Adipocyte (in vitro differentiated cells): ENCODE measurements at regions not wholly inside any gene's neighbourhood (a gene's known extent, or its start where the extent isn't known, plus 50 kb on each side); places are given as distances from the start of the nearest gene placed in this dataset.
A peak's percentile ranks its signal among the peaks of the same experiment; 100 is the strongest.

Experiments
- DNase-seq: peaks from one replicate; pipeline ENCODE4 v3.0.0-alpha.2; 2015; ENCODE audit warnings: low read depth
- H3K27me3 ChIP-seq: replicated peaks from 2 replicates; pipeline ENCODE4 v1.7.0; 2013; ENCODE audit warnings: mild to moderate bottlenecking, low read length, moderate library complexity; ENCODE audit not compliant: control insufficient read depth, insufficient read depth
- H3K36me3 ChIP-seq: 2 replicates; pipeline ENCODE4 v1.7.0; 2013; ENCODE audit warnings: low read length, mild to moderate bottlenecking, moderate library complexity; ENCODE audit not compliant: control insufficient read depth, insufficient read depth, severe bottlenecking
- H3K4me1 ChIP-seq: 2 replicates; pipeline ENCODE4 v1.7.0; 2013; ENCODE audit warnings: mild to moderate bottlenecking, low read length, moderate library complexity; ENCODE audit not compliant: control insufficient read depth, insufficient read depth
- H3K4me3 ChIP-seq: 2 replicates; pipeline ENCODE4 v1.7.0; 2013; ENCODE audit warnings: mild to moderate bottlenecking, low read length, moderate library complexity
- H3K9ac ChIP-seq: 2 replicates; pipeline ENCODE4 v1.7.0; 2013; ENCODE audit warnings: mild to moderate bottlenecking, low read length, moderate library complexity
- H3K9me3 ChIP-seq: 2 replicates; pipeline ENCODE4 v1.7.0; 2013; ENCODE audit warnings: mild to moderate bottlenecking, low read length, moderate library complexity; ENCODE audit not compliant: control insufficient read depth

DNA sequence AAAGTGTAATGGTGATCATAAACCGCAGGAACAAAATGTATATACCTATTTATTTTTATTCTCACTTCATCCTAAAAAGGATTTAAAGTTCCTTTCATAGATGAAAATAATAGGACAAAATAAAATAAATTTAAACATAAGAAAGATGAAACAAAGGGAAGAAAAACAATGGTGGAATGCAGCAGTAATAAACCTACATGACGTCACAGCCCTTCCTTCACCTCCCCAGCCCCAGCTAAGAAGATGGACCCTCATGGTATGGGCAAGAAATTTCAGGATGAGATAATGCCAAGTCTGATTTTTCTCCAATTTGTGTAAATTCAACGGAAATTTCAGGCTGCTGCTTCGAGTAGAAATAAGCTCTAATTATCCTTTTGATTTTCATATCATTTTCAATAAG, 381.0 kb downstream of the LRIG3 start:
- H3K9me3 ChIP-seq = no peaks in the 10 kb centered on the region
- no peak for DNase-seq
- no peaks in the 10 kb centered on the region for H3K27me3 ChIP-seq
- no peaks in the 10 kb centered on the region for H3K36me3 ChIP-seq
- peak overlapping the region; percentile 74 for H3K9ac ChIP-seq
- peaks cover 19% of the 10 kb centered on the region for H3K4me1 ChIP-seq
- no peak overlapping the region for H3K4me3 ChIP-seq

DNA sequence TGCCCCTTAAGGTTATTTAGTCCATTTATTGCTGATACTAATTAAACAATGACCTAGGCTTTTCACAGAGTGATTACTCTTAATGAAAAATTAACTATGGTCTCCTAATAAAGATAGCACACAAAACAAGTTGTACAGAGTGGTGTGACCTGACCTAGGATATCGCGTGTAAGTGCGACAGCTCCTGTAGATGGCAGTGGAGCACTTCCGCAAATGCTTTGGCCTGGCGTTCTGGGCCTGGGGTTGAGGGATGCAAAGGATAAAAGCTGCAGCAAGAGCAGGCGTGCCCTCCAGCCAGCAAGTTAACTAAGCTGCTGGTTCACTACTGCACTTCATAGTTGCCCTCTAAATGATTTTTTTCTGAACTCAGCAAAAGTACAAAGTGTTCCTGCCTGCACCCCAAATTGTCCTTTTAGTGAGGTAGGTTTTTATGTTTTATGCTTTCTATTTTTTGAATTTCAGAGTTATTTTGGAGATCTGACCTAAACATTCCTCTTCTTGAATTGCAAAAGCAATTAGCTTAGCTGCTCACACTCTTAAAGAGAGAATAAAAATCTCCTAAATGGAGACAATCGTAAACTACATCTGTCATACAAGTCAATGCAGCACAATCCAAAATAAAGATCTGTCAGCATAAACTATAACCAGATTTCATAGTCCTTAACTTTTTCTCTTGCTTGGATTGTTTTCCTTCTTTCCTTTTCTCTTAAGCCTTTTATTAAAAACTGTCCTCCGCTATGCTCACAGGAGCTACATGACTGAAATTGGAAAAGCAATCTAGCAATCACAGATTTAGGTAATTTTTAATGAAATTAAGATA, 379.6 kb downstream of the LRIG3 start:
- Histone ChIP-seq H3K36me3 (no peaks in the 10 kb centered on the region), H3K4me3 (peak overlapping the region; percentile 6), H3K9me3 (no peaks in the 10 kb centered on the region), H3K4me1 (peaks cover 19% of the 10 kb centered on the region), H3K27me3 (no peaks in the 10 kb centered on the region), H3K9ac (peak overlapping the region; percentile 74)
- peak; percentile 93 for DNase-seq

DNA sequence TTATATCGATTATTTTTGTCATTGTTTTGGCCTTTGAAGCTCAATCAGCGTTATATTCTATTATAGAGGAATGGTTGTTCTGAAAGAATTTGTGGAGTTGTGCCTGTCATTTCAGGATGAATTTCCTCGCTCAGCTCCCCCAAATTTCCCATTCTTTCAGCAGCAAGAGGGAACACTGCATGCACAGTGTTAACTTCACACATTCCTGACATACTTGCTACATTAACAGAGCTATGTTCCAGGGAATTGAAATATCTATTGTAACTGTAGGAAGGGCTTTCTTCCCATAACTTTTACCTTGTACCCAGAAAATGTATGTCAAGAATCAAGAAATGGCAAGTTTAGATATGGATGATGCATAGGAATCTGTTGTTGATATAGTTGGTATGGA, 379.0 kb downstream of the LRIG3 start:
- DNase-seq = no peak
- no peaks in the 10 kb centered on the region for H3K27me3 ChIP-seq
- H3K9me3 ChIP-seq = no peaks in the 10 kb centered on the region
- peak overlapping the region; percentile 6 for H3K4me3 ChIP-seq
- no peaks in the 10 kb centered on the region for H3K36me3 ChIP-seq
- peak overlapping the region; percentile 74 for H3K9ac ChIP-seq
- peaks cover 20% of the 10 kb centered on the region for H3K4me1 ChIP-seq

DNA sequence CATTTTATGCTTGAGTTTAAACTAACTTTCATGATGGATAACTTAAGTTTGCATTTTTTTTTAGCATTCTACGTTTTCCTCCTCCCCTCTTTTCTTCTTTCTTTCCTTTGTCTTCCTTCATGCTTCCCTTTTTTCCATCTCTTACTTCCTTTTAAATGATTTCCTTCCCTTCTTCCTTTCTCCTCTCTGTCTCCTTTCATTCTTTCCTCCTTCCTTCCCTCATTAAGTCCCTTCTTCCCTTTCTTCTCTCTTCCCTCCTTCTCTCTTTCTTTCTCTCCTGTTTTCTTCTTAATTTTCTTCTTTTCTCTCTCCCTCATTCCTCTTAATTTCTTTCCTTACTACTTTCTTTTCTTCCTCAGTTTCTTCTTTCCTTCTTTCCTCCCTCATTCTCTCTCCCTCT, 376.0 kb downstream of the LRIG3 start:
- H3K9me3 ChIP-seq = no peaks in the 10 kb centered on the region
- no peaks in the 10 kb centered on the region for H3K27me3 ChIP-seq
- no peak overlapping the region for H3K9ac ChIP-seq
- H3K4me1 ChIP-seq = peaks cover 20% of the 10 kb centered on the region
- no peak overlapping the region for H3K4me3 ChIP-seq
- H3K36me3 ChIP-seq = no peaks in the 10 kb centered on the region
- no peak for DNase-seq

DNA sequence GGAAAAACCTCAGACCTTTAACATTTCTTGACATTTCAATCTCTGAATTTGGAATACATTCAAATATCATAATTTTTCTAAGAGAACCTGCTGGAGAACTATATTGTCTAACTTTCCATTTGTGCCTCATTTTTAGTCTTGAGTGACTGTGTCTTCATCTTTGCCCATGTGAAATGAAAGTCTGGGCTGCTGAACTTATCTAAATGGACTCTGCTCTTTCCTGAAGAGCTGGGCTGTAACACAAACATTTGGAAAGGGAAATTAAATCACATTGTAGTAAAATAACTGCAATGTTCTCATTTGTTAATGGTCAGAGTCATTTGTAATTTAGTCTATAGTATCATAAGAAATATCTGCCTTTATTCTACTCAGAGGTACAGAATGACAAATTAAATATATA, 373.1 kb downstream of the LRIG3 start:
- H3K9ac ChIP-seq = no peak overlapping the region
- no peaks in the 10 kb centered on the region for H3K27me3 ChIP-seq
- H3K9me3 ChIP-seq = no peaks in the 10 kb centered on the region
- no peak overlapping the region for H3K4me3 ChIP-seq
- H3K4me1 ChIP-seq = peaks cover 8% of the 10 kb centered on the region
- H3K36me3 ChIP-seq = no peaks in the 10 kb centered on the region
- DNase-seq = no peak

DNA sequence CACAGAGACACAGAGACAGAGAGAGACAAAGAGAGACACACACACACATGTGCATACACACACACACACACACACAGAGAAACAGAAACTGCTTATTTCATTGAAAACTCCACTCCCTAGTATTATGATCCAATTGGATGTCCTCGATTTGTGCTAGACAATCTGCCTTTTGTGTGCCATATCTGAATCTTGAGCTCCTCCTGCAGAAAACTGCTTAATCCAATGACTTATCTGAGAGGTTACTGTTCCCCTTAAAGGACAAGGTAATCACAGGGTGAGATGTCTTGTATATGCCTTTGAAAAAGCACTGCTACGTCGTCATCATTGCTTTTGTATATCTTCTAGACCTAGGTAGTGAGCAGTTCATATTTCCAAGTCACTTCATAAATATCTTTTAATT, 371.5 kb downstream of the LRIG3 start:
- Histone ChIP-seq H3K4me3 (no peak overlapping the region), H3K9me3 (no peaks in the 10 kb centered on the region), H3K4me1 (peaks cover 8% of the 10 kb centered on the region), H3K27me3 (no peaks in the 10 kb centered on the region), H3K36me3 (no peaks in the 10 kb centered on the region), H3K9ac (no peak overlapping the region)
- DNase-seq = no peak

DNA sequence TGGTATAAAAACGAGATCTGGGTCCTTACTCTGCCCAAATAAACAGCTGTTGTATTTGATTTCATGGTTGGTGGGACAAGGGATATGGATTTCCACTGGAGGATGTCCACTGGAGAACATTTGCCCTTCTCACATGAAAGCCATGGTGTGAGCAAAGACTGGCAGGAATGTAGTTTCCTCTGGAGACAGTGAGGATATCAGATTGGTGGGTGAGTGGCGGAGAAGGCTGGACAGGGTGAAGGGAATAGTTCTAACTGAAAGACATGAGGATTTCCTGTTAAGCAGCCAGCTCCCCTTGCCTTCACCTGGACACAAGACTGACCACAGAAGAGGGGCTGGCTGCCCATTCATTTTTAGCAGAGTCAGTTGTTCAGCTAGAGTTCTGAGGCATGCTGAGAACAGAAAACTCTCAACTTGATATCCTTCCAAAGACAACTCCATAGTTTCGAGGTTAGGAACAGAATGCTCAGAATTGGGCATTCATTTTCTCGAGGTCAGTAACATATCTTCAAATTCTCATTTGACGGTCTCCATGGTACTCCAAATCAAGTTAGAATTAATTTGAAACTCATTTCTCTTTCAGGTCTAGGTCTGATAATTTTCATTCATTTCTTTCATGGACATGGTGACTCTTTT, 365.7 kb downstream of the LRIG3 start:
- Histone ChIP-seq H3K36me3 (no peaks in the 10 kb centered on the region), H3K4me1 (peaks cover 12% of the 10 kb centered on the region), H3K27me3 (no peaks in the 10 kb centered on the region), H3K9ac (no peak overlapping the region), H3K9me3 (no peaks in the 10 kb centered on the region), H3K4me3 (no peak overlapping the region)
- no peak for DNase-seq

DNA sequence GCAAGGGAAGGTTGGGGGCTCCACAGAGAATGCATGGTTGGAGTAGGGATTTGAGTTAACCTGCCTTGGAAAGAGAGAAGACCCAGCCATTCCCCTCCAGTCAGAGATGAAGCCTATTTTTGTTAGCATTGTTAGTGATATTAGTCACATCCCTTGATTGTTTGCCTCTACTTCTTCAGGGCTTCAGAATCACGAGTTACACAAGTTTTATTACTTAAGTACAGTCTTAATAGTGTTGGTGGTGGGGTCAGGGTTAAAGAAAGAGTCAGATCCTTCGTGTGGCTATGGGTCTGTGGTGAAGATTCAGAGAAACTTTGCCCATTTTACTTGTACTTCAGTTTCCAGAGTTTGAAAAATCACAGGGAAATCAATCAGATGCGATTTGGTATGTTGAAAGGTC, 363.1 kb downstream of the LRIG3 start:
- Histone ChIP-seq H3K4me1 (peaks cover 12% of the 10 kb centered on the region), H3K4me3 (peak overlapping the region; percentile 5), H3K9ac (no peak overlapping the region), H3K27me3 (no peaks in the 10 kb centered on the region), H3K9me3 (no peaks in the 10 kb centered on the region), H3K36me3 (no peaks in the 10 kb centered on the region)
- peak; percentile 53 for DNase-seq

DNA sequence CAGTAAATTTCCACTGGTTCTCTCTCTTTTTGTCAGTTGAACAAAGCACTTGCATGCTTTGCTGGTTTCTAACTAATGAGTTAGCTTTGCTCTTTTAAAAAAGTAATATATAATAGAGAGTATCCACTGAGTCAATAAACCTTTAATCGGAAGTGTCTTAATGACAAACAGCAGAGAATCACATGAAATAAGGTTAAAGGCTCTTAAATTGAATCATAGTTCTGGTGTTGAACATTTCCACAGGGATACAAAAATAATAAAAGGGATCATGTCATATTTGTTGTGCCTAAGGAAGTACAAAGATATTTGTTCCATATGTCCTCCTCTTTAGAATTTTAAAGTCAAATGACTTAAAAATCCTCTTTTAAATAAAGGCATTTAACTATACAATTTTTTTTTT, 362.6 kb downstream of the LRIG3 start:
- H3K4me1 ChIP-seq = peaks cover 12% of the 10 kb centered on the region
- DNase-seq = no peak
- H3K36me3 ChIP-seq = no peaks in the 10 kb centered on the region
- peak overlapping the region; percentile 5 for H3K4me3 ChIP-seq
- H3K9ac ChIP-seq = no peak overlapping the region
- no peaks in the 10 kb centered on the region for H3K9me3 ChIP-seq
- no peaks in the 10 kb centered on the region for H3K27me3 ChIP-seq

DNA sequence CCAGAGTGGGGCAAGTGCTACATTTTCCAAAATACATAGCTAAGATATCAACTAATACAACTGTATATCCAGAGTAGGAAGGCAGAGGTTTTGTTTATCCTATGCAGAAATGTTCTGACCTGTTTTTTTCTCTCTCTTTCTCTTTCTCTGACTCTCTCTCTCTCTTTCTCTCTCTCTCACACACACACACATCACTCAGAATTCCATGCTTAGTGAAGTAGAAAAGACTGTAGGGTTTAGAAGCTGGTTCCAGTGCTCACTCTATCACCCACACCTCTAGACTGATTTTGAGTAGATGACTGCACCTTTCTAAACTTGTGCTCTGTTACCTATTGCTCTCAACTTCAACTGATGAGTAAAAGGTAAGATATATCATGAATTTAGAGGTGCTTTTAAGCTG, 356.7 kb downstream of the LRIG3 start:
- Histone ChIP-seq H3K9ac (no peak overlapping the region), H3K9me3 (no peaks in the 10 kb centered on the region), H3K4me1 (peaks cover 7% of the 10 kb centered on the region), H3K36me3 (no peaks in the 10 kb centered on the region), H3K4me3 (no peak overlapping the region), H3K27me3 (no peaks in the 10 kb centered on the region)
- DNase-seq = no peak

DNA sequence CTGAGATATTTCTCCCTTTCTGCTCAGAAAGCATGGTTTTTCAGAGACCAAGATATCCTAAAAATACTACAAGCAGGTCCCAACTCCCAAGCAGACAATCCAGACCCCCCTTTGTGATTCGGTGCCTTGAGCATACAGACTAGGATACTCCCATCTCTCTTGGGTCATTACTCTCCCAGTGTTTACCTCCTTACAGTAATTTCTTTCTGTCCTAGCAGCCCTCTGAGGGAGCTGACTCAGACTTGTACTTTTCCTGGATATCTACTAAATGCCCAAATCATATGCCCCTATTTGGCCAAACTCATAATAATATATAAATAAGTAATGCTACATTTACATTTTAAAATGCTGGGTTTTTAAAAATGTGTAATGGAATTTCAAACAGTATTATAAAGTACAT, 355.6 kb downstream of the LRIG3 start:
- Histone ChIP-seq H3K4me3 (no peak overlapping the region), H3K4me1 (peaks cover 7% of the 10 kb centered on the region), H3K36me3 (no peaks in the 10 kb centered on the region), H3K9ac (no peak overlapping the region), H3K27me3 (no peaks in the 10 kb centered on the region), H3K9me3 (no peaks in the 10 kb centered on the region)
- peak; percentile 67 for DNase-seq
